Transverse colon (tissue), 4 donors: ENCODE measurements at regions not wholly inside any gene's neighbourhood (a gene's known extent, or its start where the extent isn't known, plus 50 kb on each side); places are given as distances from the start of the nearest gene placed in this dataset.
A peak's percentile ranks its signal among the peaks of the same experiment; 100 is the strongest.

Experiments
- DNase-seq: peaks from one replicate; pipeline ENCODE4 v3.0.0-alpha.2; 2019
- H3K27ac ChIP-seq, 4 donors: fragments of 200-600 bp; sonication (generic); 2 replicates each; pipeline ENCODE4 v1.5.1; 2016 to 2018; ENCODE audit warnings: inconsistent platforms in 4 of 4
- H3K27me3 ChIP-seq: fragments of 200-600 bp; sonication (generic); 2 replicates; pipeline ENCODE4 v1.5.1; 2017; ENCODE audit warnings: inconsistent platforms
- H3K36me3 ChIP-seq, 4 donors: fragments of 200-600 bp; sonication (generic); 2 replicates each; pipeline ENCODE4 v1.5.1; 2017 to 2019; ENCODE audit warnings: inconsistent platforms in 4 of 4
- H3K4me1 ChIP-seq, 4 donors: fragments of 200-600 bp; sonication (generic); 2 replicates each; pipeline ENCODE4 v1.5.1; 2017 to 2020; ENCODE audit warnings: inconsistent platforms in 4 of 4
- H3K4me3 ChIP-seq, 4 donors: fragments of 200-600 bp; sonication (generic); 1 replicate in 1 of 4; 2 replicates in 3 of 4; pipeline versions ENCODE4 v1.5.1 to v1.6.1; 2017 to 2019; ENCODE audit warnings: inconsistent platforms in 4 of 4
- H3K9me3 ChIP-seq, 2 donors: fragments of 200-600 bp; sonication (generic); 2 replicates each; pipeline ENCODE4 v1.5.1; 2017 to 2019; ENCODE audit warnings: inconsistent platforms in 2 of 2
- EP300 ChIP-seq: sonication (generic); formaldehyde crosslinking; IDR thresholded peaks from one replicate; pipeline ENCODE4 v1.6.1; 2017; ENCODE audit warnings: antibody characterized with exemption, low read depth
- POLR2A ChIP-seq: fragments of 450-650 bp; IDR thresholded peaks from one replicate; pipeline ENCODE4 v1.6.1; 2016; ENCODE audit warnings: antibody characterized with exemption, mild to moderate bottlenecking, moderate library complexity
- POLR2AphosphoS5 ChIP-seq, 3 donors: sonication (generic); formaldehyde crosslinking; IDR thresholded peaks; one replicate each; pipeline ENCODE4 v1.6.1; 2016; ENCODE audit warnings: antibody characterized with exemption in 3 of 3
- WGBS, 2 donors: methylation state at CpG; one replicate each; pipeline ENCODE4 v1.1.5; 2018; ENCODE audit warnings: low coverage in 1 of 2; 5-methylcytosine and 5-hydroxymethylcytosine counted together
- in situ Hi-C, 4 donors: fragments of 200-750 bp; cut with MboI; loops; one replicate each; pipeline versions ENCODE4 v1.15.0 to v1.15.1; 2017; ENCODE audit warnings: low sequenced_read_pairs in 3 of 4, low pct_ligation_motif_present in 1 of 4, low pct_unique_long_range_greater_than_20kb in 1 of 4
- intact Hi-C: fragments of 100-400 bp; cut with DNase I; formaldehyde crosslinking; loops from one replicate; pipeline ENCODE4 v1.15.1; 2023; ENCODE audit warnings: low total_unique reads
- TF ChIP-seq, protein P1 (sequence below), 5 experiments: fragments of 200-600 bp in 3 of 5; fragments of 450-650 bp in 2 of 5; sonication (generic) in 3 of 5; IDR thresholded peaks; 1 replicate in 2 of 5; 2 replicates in 3 of 5; pipeline ENCODE4 v1.5.1; 2016 to 2017; ENCODE audit warnings: antibody characterized with exemption in 5 of 5, inconsistent platforms in 3 of 5, mild to moderate bottlenecking in 2 of 5, moderate library complexity in 1 of 5

DNA sequence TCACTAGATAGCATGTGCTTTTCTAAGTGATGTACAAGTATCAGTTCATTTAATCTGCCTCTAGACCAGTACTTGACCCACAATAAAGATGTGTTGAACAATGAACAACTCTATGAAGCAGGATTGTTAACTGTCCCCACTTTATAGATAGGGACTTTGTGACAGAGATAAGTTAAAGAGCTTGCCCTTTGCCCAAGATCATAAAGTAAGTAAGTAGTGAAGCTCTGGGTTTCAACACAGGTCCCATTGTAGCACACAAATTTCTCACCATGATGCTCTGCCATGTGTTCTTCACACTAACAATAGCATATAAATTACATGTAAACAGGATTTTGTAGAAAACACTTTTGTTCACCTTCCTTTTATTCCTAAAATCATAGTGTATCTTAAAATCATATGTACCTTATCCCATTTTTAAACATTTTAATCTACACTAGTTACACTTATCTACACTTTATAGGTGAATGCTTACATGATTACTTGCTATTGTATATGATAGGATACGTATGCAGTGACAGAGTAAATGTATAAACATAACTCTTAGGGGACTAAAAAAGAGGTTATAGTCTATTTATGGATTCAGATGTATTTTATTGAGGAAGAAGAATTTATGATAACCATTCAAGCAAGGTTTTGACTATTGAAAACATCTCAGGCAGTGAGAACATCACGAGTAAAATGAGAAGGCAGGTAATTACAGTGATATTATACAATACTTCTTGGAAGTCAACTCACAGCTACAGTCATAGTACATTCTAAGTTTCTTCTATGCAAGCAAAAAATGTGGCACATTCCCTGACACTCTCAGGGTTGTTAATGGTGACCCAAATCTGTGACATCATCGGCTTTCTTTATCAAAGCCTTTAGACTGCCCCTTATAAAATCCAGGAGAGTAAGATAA, 2275.1 kb downstream of the PCDH7 start:
- H3K4me3 ChIP-seq = no peak overlapping the region
- no peaks in the 10 kb centered on the region for H3K36me3 ChIP-seq
- H3K4me1 ChIP-seq = peaks cover 0 to 19% (median 4%) of the 10 kb centered on the region in 4 donors
- no peaks in the 10 kb centered on the region for H3K9me3 ChIP-seq
- H3K27ac ChIP-seq = peak overlapping the region in 1 of 4 donors; percentile 23
- H3K27me3 ChIP-seq = no peaks in the 10 kb centered on the region
- intact Hi-C loops = no loop called here
- in situ Hi-C loops = no loop called here
- no peak for DNase-seq
- WGBS, 2 donors = 41 to 46% methylated on average over 3 of the region's 3 CpGs
- TF ChIP-seq, protein P1, sequence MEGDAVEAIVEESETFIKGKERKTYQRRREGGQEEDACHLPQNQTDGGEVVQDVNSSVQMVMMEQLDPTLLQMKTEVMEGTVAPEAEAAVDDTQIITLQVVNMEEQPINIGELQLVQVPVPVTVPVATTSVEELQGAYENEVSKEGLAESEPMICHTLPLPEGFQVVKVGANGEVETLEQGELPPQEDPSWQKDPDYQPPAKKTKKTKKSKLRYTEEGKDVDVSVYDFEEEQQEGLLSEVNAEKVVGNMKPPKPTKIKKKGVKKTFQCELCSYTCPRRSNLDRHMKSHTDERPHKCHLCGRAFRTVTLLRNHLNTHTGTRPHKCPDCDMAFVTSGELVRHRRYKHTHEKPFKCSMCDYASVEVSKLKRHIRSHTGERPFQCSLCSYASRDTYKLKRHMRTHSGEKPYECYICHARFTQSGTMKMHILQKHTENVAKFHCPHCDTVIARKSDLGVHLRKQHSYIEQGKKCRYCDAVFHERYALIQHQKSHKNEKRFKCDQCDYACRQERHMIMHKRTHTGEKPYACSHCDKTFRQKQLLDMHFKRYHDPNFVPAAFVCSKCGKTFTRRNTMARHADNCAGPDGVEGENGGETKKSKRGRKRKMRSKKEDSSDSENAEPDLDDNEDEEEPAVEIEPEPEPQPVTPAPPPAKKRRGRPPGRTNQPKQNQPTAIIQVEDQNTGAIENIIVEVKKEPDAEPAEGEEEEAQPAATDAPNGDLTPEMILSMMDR (IDR thresholded peaks at IDR 0.05) = no peak
- TF ChIP-seq POLR2AphosphoS5 (IDR thresholded peaks at IDR 0.05) (no peak), EP300 (no peak), POLR2A (no peak)

DNA sequence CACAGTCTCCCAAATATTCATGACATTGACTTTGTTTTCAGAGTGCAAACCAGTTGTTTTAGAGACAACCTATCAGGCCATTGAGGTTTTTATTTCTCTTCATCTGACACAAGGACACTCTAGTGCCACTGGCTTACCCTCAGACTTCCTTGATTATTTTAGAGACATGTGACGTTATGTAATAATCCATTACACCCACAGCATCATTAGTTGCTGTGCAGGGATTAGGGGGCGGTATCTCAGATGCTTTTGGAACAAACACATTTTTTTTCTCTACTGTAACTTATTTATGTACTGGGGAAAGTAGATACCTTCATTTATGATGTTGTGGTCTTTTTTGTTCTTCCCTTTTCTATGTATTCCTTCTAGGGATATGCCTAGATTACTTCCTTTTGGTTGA, 2293.1 kb downstream of the PCDH7 start:
- Histone ChIP-seq H3K27ac (no peak overlapping the region), H3K4me3 (no peak overlapping the region), H3K27me3 (no peaks in the 10 kb centered on the region), H3K9me3 (no peaks in the 10 kb centered on the region), H3K4me1 (no peaks in the 10 kb centered on the region), H3K36me3 (no peaks in the 10 kb centered on the region)
- in situ Hi-C loops (no loop called here), intact Hi-C loops (no loop called here)
- 63 to 77% methylated on average over 2 of the region's 2 CpGs for WGBS, 2 donors
- TF ChIP-seq POLR2AphosphoS5 (IDR thresholded peaks at IDR 0.05) = no peak
- TF ChIP-seq, protein P1 (IDR thresholded peaks at IDR 0.05) = no peak
- TF ChIP-seq EP300 = no peak
- TF ChIP-seq POLR2A = no peak
- no peak for DNase-seq

DNA sequence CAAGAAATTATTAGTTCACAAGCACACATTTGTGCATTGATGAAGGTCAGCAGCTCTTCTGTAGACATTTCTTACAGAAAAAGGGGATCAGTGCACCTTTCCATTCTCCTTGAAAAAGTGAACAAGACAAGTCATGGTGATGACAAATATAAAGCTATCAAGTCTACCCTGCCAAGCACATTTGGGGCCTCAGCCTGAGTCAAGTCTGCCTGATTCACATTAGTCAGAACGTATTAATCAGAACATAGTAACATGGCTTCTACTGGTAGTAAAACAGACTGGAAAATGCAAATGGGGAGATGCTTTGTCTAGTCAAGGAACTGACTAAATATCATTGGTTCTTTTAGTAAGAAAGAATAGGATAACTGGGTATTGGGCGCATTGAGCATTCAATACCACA, 2305.1 kb downstream of the PCDH7 start:
- 95 to 100% methylated on average over 2 of the region's 2 CpGs for WGBS, 2 donors
- Histone ChIP-seq H3K4me3 (no peak overlapping the region), H3K9me3 (no peaks in the 10 kb centered on the region), H3K36me3 (no peaks in the 10 kb centered on the region), H3K27me3 (no peaks in the 10 kb centered on the region), H3K4me1 (no peaks in the 10 kb centered on the region), H3K27ac (no peak overlapping the region)
- TF ChIP-seq EP300 (no peak), POLR2AphosphoS5 (IDR thresholded peaks at IDR 0.05) (no peak), POLR2A (no peak)
- TF ChIP-seq, protein P1 (IDR thresholded peaks at IDR 0.05) = no peak
- in situ Hi-C loops = no loop called here
- DNase-seq = no peak
- intact Hi-C loops = no loop called here

DNA sequence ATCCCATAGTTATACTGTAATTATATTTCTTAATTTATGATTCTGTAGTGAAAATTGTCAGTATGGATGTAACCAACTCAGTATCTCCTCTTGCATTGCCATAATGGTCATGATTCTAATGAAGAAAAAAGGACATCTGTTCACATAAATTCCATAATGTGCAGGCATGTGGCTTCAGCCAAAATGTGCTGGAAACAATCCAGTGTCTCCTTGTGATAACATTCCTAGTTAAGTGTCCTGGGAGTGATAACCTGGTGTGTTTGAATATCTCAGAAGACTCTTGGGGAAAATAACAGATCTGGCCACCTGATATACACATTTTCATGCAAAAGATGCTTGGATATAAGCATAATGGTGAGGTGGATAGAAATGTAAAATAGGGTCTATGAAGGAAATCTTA, 2309.8 kb downstream of the PCDH7 start:
- Histone ChIP-seq H3K36me3 (no peaks in the 10 kb centered on the region), H3K4me3 (no peak overlapping the region), H3K9me3 (no peaks in the 10 kb centered on the region), H3K27me3 (no peaks in the 10 kb centered on the region), H3K27ac (no peak overlapping the region), H3K4me1 (no peaks in the 10 kb centered on the region)
- in situ Hi-C loops (no loop called here), intact Hi-C loops (loop anchor here (5.0 kb wide), 1 partner anchor 1448 kb away; no protein-coding TSS in a partner anchor)
- no peak for DNase-seq
- TF ChIP-seq, protein P1 (IDR thresholded peaks at IDR 0.05) = no peak
- TF ChIP-seq POLR2A (no peak), EP300 (no peak), POLR2AphosphoS5 (IDR thresholded peaks at IDR 0.05) (no peak)
